G401 (cell line): ENCODE measurements at regions not wholly inside any gene's neighbourhood (a gene's known extent, or its start where the extent isn't known, plus 50 kb on each side); places are given as distances from the start of the nearest gene placed in this dataset.

Experiments used
- DNase-seq: peaks from one replicate; pipeline ENCODE4 v3.0.0-alpha.2; 2015; ENCODE audit warnings: low spot score
- in situ Hi-C: cut with HindIII; loops from 2 replicates; pipeline ENCODE4 v1.10.0; 2016; ENCODE audit warnings: low sequenced_read_pairs, mixed read lengths

- in situ Hi-C loops, result no loop called here
- DNase-seq, result no peak
Observed at GRCh38 chr1:232404227-232404626, 225.7 kb downstream of the SIPA1L2 start.

- in situ Hi-C loops, result no loop called here
- no peak for DNase-seq
Observed at GRCh38 chr1:232403017-232403714, 226.8 kb downstream of the SIPA1L2 start.

GRCh38 chr1:232398823-232399222, 231.1 kb downstream of the SIPA1L2 start:
- in situ Hi-C loops, result no loop called here
- DNase-seq, result no peak

- in situ Hi-C loops, result no loop called here
- DNase-seq, result no peak
Observed at GRCh38 chr1:232393444-232394146, 236.3 kb downstream of the SIPA1L2 start.

GRCh38 chr1:232393010-232393409, 236.9 kb downstream of the SIPA1L2 start:
- DNase-seq, result no peak
- in situ Hi-C loops, result no loop called here

GRCh38 chr1:232390590-232390989, 239.3 kb downstream of the SIPA1L2 start:
- in situ Hi-C loops, result no loop called here
- no peak for DNase-seq

GRCh38 chr1:232389744-232390143, 240.2 kb downstream of the SIPA1L2 start:
- in situ Hi-C loops, result no loop called here
- no peak for DNase-seq

- no peak for DNase-seq
- in situ Hi-C loops, result no loop called here
Observed at GRCh38 chr1:232388363-232388762, 241.6 kb downstream of the SIPA1L2 start.

GRCh38 chr1:232386721-232387510, 243.0 kb downstream of the SIPA1L2 start:
- DNase-seq, result no peak
- in situ Hi-C loops, result no loop called here

- in situ Hi-C loops, result no loop called here
- no peak for DNase-seq
Observed at GRCh38 chr1:232386294-232386693, 243.6 kb downstream of the SIPA1L2 start.

GRCh38 chr1:232385221-232385620, 244.7 kb downstream of the SIPA1L2 start:
- no peak for DNase-seq
- in situ Hi-C loops, result no loop called here

- in situ Hi-C loops, result no loop called here
- no peak for DNase-seq
Observed at GRCh38 chr1:232384171-232384883, 245.6 kb downstream of the SIPA1L2 start.

- no peak for DNase-seq
- in situ Hi-C loops, result no loop called here
Observed at GRCh38 chr1:232383455-232384123, 246.3 kb downstream of the SIPA1L2 start.

GRCh38 chr1:232382671-232383070, 247.3 kb downstream of the SIPA1L2 start:
- in situ Hi-C loops, result no loop called here

GRCh38 chr1:232381394-232382100, 248.4 kb downstream of the SIPA1L2 start:
- no peak for DNase-seq
- in situ Hi-C loops, result no loop called here

More at GRCh38 chr1:232382671-232383070, 247.3 kb downstream of the SIPA1L2 start:
- no peak for DNase-seq

- in situ Hi-C loops, result no loop called here
- no peak for DNase-seq
Observed at GRCh38 chr1:232380596-232380995, 249.3 kb downstream of the SIPA1L2 start.

GRCh38 chr1:232380131-232380530, 249.8 kb downstream of the SIPA1L2 start:
- DNase-seq, result no peak
- in situ Hi-C loops, result no loop called here

- in situ Hi-C loops, result no loop called here
Observed at GRCh38 chr1:232379063-232379434, 250.9 kb downstream of the SIPA1L2 start.

More at GRCh38 chr1:232379063-232379434, 250.9 kb downstream of the SIPA1L2 start:
- DNase-seq, result no peak
